AG09319 (cell line): ENCODE measurements at regions not wholly inside any gene's neighbourhood (a gene's known extent, or its start where the extent isn't known, plus 50 kb on each side); places are given as distances from the start of the nearest gene placed in this dataset.

ENCODE experiments used
- DNase-seq: peaks from one replicate; pipeline ENCODE4 v3.0.0-alpha.2; 2010; ENCODE audit warnings: low read depth; ENCODE audit errors: extremely low read depth
- CTCF ChIP-seq: IDR thresholded peaks from 2 replicates; pipeline ENCODE4 v1.5.1; 2011; ENCODE audit warnings: low read depth, mild to moderate bottlenecking, inconsistent platforms, low read length, moderate library complexity

DNA sequence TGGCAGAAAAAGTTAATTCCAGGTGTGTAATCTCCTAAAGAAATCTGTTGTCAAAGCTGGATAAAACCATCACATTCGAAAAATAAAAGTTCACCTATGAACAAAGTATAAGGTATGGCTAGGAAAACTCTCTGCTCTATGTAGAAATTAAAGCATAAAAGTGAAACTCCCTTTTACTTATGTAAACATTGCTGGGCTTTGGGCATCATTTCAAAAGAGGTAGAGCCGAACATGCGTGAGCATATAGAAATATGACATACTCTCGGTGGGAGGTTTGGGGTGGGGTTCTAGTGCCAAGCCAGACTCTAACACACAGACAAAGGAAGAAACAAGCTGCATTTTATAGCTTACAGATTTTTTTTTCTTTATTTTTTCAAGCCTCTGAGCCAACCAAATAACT lies 306.8 kb upstream of the ATP11B start:
- no peak for DNase-seq
- TF ChIP-seq CTCF, result no peak

- DNase-seq, result no peak
- no peak for TF ChIP-seq CTCF
Observed at GRCh38 chr3:182487143-182487542, 306.2 kb upstream of the ATP11B start.

GRCh38 chr3:182487611-182488010 lies 305.7 kb upstream of the ATP11B start:
- no peak for TF ChIP-seq CTCF
- DNase-seq, result no peak

GRCh38 chr3:182490596-182491491 lies 302.5 kb upstream of the ATP11B start:
- no peak for DNase-seq
- no peak for TF ChIP-seq CTCF

DNA sequence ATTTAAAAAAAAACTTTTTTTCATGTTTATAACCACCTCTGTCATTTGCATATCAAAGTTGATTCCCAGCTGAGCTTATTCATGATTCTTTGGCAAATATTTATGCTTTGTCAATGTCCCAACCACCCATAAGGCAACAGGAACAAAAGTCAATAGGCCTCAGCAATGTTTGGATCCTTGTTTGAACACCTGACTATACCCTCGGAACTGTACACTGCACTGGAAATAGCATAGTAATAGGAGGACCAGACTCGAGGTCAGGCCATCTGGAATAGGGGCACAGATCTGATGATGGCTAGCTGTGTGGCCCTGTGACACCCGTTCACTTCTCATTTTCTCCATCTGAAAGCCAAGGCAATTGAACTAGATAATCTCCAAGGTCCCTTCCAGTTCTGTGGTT lies 301.7 kb upstream of the ATP11B start:
- TF ChIP-seq CTCF, result no peak
- DNase-seq, result no peak

GRCh38 chr3:182492536-182492935 lies 300.8 kb upstream of the ATP11B start:
- no peak for TF ChIP-seq CTCF
- no peak for DNase-seq

DNA sequence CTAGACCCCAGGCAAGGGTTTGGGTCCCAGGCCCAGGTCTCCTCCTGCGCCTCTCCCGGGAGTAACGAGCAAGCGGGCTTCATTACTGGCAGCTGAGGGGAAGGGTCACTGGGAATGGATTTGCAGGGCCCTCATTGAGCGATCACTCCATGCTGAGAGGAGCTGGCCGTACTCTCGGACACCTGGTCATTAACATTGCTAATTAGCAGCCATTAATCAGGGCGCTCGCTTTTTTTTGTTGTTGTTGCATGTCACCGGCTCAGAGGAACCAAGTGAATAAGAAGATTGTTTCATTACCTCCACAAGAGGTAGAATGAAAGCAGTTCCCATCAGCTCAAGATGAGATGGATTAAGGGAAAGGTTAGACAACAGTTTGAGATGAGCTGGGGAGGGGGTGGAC lies 293.0 kb upstream of the ATP11B start:
- TF ChIP-seq CTCF, result no peak
- no peak for DNase-seq
